Activated naive CD8-positive, alpha-beta T cell treated with anti-CD3 and anti-CD28 coated beads, Interleukin-2, amount 10 ng/mL, durations not matched to agents 7 days and 5 days (primary cell): ENCODE measurements at regions not wholly inside any gene's neighbourhood (a gene's known extent, or its start where the extent isn't known, plus 50 kb on each side); places are given as distances from the start of the nearest gene placed in this dataset.

Source experiments
- ATAC-seq: fragments of 150-1000 bp; cut with Tn5 transposase; one replicate; pipeline ENCODE4 v1.10.0; 2021; ENCODE audit warnings: low read depth, moderate library complexity
- POLR2A ChIA-PET: fragments of 350-600 bp; sonication (Branson Sonifier 250); formaldehyde crosslinking; loops from one replicate; lab custom pipeline; 2021; ENCODE audit warnings: antibody characterized with exemption; lab: Charles Lee
- DNase-seq: peaks from one replicate; pipeline ENCODE4 v3.0.0; 2021
- H3K27ac Mint-ChIP-seq: one replicate; pipeline ENCODE4 v1.8.0; 2022; ENCODE audit warnings: mild to moderate bottlenecking, mixed read lengths
- H3K27me3 Mint-ChIP-seq: one replicate; pipeline ENCODE4 v1.8.0; 2022; ENCODE audit warnings: mild to moderate bottlenecking, moderate library complexity, mixed read lengths
- H3K36me3 Mint-ChIP-seq: one replicate; pipeline ENCODE4 v1.8.0; 2021; ENCODE audit warnings: mild to moderate bottlenecking, mixed read lengths
- H3K4me1 Mint-ChIP-seq: one replicate; pipeline ENCODE4 v1.8.0; 2021; ENCODE audit warnings: mixed read lengths
- H3K4me3 Mint-ChIP-seq: one replicate; pipeline ENCODE4 v1.8.0; 2022; ENCODE audit warnings: mild to moderate bottlenecking, moderate library complexity, mixed read lengths
- H3K9me3 Mint-ChIP-seq: one replicate; pipeline ENCODE4 v1.8.0; 2021; ENCODE audit warnings: mixed read lengths

DNA sequence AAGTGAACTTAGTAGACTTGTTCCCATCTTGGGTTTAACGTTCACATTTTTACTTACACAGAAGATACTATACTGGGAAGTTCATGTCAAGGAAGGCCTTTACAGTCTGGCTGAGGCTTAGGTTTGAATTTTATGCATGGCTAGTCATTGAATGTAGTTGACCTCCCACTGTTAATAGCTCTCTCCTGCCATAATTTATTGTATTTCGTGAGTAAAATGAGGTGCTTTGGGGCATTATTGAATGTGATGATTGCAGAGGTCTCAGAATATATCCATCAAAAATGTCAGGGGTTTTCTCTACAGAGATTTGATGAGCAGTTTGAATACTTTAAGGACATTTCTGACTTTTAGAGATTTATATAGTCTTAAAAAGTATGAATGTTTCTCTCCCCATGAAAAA lies 356.6 kb upstream of the GRM7 start:
- Mint-ChIP-seq H3K4me1 (no peaks in the 10 kb centered on the region), H3K27ac (no peak overlapping the region), H3K4me3 (no peak overlapping the region), H3K9me3 (peaks cover 10% of the 10 kb centered on the region), H3K36me3 (no peaks in the 10 kb centered on the region), H3K27me3 (no peaks in the 10 kb centered on the region)
- DNase-seq (no peak), ATAC-seq (no peak)
- POLR2A ChIA-PET, result no interaction called here

DNA sequence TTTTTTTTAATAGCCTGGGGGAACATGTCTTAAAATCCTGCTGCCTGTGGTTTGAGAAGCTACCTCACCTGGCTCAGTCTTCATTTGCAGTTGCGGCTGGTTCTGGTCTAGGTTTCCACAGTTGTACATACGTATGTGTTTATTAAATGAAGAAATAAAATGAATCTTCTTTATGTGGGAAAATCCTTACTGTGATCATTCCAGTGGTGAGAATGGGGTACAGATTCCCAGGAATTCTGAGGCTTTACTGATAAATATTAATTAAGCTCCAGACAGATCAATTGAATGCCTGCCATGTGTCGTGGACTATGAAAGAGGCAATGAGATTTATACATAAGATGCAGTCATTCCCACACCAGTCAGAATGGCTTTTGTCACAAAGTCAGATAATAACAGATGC lies 356.1 kb upstream of the GRM7 start:
- Mint-ChIP-seq H3K27ac (no peak overlapping the region), H3K4me3 (no peak overlapping the region), H3K9me3 (peaks cover 7% of the 10 kb centered on the region), H3K36me3 (no peaks in the 10 kb centered on the region), H3K27me3 (no peaks in the 10 kb centered on the region), H3K4me1 (no peaks in the 10 kb centered on the region)
- ATAC-seq (no peak), DNase-seq (no peak)
- POLR2A ChIA-PET, result no interaction called here

DNA sequence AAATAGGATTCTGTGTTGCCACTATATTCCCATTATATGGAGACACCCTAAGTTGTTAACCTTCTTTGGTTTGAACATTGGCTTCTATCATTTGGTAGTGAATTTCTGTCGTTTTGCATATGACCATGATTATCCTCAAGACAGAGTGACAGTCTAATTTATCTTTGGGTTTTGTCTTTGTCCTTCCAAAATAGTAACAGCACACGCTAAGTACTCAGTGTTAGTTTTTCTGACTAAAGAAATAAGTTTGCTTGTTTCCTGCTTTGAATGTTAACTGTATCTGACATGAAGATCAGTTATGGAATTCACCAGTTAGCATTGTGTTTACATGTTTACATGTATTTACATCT lies 352.5 kb upstream of the GRM7 start:
- DNase-seq (no peak), ATAC-seq (no peak)
- H3K9me3 Mint-ChIP-seq, result peaks cover 3% of the 10 kb centered on the region
- H3K27me3 Mint-ChIP-seq, result no peaks in the 10 kb centered on the region
- no peaks in the 10 kb centered on the region for H3K36me3 Mint-ChIP-seq
- no peak overlapping the region for H3K27ac Mint-ChIP-seq
- POLR2A ChIA-PET, result no interaction called here
- no peak overlapping the region for H3K4me3 Mint-ChIP-seq
- no peaks in the 10 kb centered on the region for H3K4me1 Mint-ChIP-seq

DNA sequence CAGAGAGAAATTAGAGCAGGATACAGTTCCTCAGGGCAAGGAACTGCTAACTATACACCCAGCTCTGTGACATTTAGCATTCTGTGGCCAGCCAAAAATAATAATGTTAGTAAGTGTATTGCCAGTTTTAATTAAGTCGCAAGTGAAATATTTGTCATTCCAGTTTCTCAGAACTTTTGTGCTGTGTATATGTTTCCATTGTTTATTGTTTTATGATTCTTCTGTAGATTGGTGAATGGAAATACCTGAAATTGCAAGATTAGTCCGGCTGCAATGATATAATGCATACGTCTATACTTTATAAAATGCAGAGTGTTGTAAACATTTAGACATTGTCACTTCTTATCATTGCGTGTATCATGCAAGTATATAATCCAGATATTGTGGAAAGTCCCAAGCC lies 351.3 kb upstream of the GRM7 start:
- Mint-ChIP-seq H3K4me3 (no peak overlapping the region), H3K9me3 (peaks cover 3% of the 10 kb centered on the region), H3K4me1 (no peaks in the 10 kb centered on the region), H3K36me3 (no peaks in the 10 kb centered on the region), H3K27ac (no peak overlapping the region), H3K27me3 (no peaks in the 10 kb centered on the region)
- ATAC-seq, result no peak
- no peak for DNase-seq
- POLR2A ChIA-PET, result no interaction called here

DNA sequence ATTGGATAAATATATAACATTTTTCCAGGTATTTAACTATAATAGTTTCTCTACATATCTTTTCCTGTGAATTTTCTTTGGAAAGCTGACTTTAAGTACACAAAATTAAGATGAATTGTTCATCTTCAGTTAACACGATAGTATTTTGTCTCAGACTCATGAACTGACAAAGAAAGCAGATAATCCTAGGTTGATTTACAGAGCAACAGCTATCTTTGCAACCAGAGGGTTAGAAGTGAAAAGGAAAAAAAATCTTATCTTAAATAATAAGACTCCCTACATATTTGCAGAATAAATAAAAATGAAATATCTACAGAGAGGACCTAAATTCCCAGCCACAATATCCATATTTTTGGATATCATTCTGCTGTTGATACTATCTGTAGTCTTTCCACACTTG lies 350.2 kb upstream of the GRM7 start:
- Mint-ChIP-seq H3K36me3 (no peaks in the 10 kb centered on the region), H3K27me3 (no peaks in the 10 kb centered on the region), H3K4me3 (no peak overlapping the region), H3K4me1 (no peaks in the 10 kb centered on the region), H3K27ac (no peak overlapping the region), H3K9me3 (peaks cover 1% of the 10 kb centered on the region)
- ATAC-seq (no peak), DNase-seq (no peak)
- POLR2A ChIA-PET, result no interaction called here

DNA sequence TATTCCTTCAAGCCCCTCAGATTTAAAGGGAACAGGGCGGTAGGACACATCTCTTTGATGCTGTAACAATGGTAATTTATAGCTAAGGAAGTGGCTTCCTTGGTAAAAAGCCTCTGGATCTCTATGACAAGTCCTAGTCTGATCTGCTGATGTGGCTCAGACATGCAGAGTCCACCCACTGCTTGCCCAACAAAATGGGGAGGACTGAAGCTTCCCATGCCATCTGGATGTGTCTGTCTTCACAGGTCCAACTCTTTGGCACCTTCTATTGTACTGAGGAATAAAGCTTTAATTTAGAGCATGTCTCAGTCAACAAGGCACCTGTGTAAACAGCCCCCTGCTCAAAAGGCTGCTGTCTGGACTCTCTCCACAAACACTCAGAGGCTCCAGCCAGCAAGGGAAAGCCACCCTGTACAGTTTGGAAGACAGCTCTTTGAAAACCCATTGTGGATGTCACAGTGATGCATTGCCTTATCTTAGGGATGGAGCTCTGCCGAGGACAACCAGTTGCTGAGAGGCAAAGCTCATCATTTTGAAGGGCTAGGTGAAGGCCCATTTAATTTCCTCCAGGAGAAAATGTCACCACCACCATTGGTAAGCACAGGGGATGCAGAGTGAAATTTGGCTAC lies 348.6 kb upstream of the GRM7 start:
- peaks cover 3% of the 10 kb centered on the region for H3K9me3 Mint-ChIP-seq
- no peaks in the 10 kb centered on the region for H3K4me1 Mint-ChIP-seq
- POLR2A ChIA-PET, result no interaction called here
- no peaks in the 10 kb centered on the region for H3K27me3 Mint-ChIP-seq
- DNase-seq (no peak), ATAC-seq (no peak)
- no peak overlapping the region for H3K4me3 Mint-ChIP-seq
- H3K27ac Mint-ChIP-seq, result no peak overlapping the region
- H3K36me3 Mint-ChIP-seq, result no peaks in the 10 kb centered on the region

DNA sequence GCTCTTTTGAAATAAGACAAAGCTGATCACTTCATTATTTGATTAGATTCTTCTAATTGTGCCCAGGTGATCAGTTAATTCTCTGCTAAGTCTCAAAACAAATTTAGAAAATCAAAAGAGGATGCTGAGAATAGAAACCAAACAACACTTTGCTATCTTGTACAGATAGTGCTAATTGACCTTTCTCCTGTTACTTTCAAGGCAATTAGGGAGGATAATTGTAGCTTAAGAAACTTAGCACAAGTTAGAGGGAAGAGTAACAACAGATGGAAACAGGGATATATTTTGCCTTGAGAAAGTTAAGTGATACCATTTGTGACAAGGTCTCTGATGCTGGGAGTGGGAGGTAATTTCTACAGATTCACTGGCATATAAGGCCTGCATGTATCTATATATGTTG lies 344.8 kb upstream of the GRM7 start:
- peaks cover 3% of the 10 kb centered on the region for H3K9me3 Mint-ChIP-seq
- no peak overlapping the region for H3K27ac Mint-ChIP-seq
- POLR2A ChIA-PET, result no interaction called here
- H3K27me3 Mint-ChIP-seq, result no peaks in the 10 kb centered on the region
- ATAC-seq, result no peak
- no peaks in the 10 kb centered on the region for H3K4me1 Mint-ChIP-seq
- DNase-seq, result no peak
- no peak overlapping the region for H3K4me3 Mint-ChIP-seq
- no peaks in the 10 kb centered on the region for H3K36me3 Mint-ChIP-seq

DNA sequence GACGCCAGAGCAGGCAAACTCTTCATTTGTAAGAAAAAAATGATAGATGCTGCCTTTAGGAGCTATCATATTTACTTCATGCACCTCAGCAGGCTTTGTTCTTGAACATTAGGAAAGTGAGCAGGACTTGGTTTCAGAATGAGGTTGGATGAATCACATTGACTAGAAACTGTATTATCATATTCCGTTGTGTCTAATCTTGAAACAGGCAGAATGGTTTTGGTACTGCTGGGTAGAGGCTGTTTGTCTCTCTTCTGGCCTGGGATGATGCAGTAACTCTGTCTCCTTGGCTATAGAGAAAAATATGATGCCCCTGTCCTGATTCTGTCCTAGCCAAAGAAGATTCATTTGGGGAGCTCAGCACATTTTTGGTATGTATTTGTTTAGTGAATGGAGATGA lies 344.2 kb upstream of the GRM7 start:
- Mint-ChIP-seq H3K36me3 (no peaks in the 10 kb centered on the region), H3K27ac (no peak overlapping the region), H3K4me3 (no peak overlapping the region), H3K9me3 (peaks cover 3% of the 10 kb centered on the region), H3K27me3 (no peaks in the 10 kb centered on the region), H3K4me1 (no peaks in the 10 kb centered on the region)
- POLR2A ChIA-PET, result no interaction called here
- no peak for DNase-seq
- no peak for ATAC-seq

DNA sequence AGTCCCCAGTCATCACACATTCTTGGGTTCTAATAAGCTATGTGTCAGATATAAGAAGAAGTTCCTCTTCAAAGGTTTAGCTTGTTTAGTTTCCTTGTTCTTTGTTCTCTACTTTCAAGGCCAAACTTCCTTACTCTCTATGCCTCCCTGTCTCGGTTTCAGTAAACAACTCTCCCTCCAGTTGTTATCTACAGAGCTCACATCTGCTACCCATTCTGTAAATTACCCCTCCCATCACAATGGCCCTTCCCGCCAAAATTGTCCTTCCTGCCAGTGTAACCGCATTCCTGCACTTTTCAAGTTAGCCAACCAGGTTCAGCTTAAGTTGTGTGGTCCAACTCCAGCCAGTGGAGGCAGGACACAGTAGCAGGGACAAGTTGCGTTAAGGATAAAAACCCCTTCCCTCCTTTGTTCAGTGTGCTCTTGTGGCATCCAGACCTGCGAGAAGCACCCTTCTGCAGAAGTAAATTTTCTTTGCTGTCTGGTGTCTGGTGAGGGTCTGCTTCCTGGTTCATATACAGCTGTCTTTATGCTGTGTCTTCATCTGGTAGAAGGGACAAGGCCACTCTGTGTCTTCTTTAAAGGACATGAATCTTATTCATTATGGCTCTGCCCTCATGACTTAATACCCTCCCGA lies 342.1 kb upstream of the GRM7 start:
- peaks cover 3% of the 10 kb centered on the region for H3K9me3 Mint-ChIP-seq
- DNase-seq (no peak), ATAC-seq (no peak)
- no peaks in the 10 kb centered on the region for H3K4me1 Mint-ChIP-seq
- H3K36me3 Mint-ChIP-seq, result no peaks in the 10 kb centered on the region
- H3K4me3 Mint-ChIP-seq, result no peak overlapping the region
- H3K27me3 Mint-ChIP-seq, result no peaks in the 10 kb centered on the region
- POLR2A ChIA-PET, result no interaction called here
- H3K27ac Mint-ChIP-seq, result no peak overlapping the region

DNA sequence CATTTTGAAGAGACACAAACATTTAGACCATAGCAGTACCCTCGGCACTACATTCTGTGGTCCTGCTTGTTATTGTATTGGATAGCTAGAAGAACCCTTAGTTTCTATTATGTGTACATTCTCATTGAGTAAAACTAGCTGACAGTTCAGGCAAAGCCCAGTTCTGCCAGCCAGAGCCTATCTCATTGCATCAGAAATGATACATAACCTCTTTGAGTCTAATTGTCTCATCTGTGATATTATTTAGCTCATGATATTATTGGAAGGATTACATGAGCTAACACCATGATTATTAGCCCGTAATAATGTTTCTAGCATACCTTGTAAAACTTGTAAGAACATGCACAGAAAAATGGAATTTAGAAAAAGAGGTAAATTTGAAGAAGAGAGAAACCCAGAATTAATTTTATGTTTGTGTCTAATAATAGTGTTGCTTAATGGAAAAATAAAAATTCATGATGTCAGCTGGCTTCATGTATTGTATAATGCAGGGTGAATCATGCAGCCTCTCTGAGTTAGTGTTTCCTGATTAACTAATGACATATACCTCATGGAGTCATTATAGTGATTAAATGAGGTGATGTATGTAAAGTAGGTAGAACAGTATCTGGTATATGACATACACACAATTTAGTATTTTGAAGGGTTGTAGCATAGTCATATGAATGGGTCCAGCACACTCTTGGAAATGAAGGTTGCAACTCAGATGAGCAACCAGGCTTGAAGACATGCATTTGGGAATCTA lies 339.4 kb upstream of the GRM7 start:
- H3K36me3 Mint-ChIP-seq, result no peaks in the 10 kb centered on the region
- POLR2A ChIA-PET, result no interaction called here
- H3K27ac Mint-ChIP-seq, result no peak overlapping the region
- H3K27me3 Mint-ChIP-seq, result no peaks in the 10 kb centered on the region
- H3K9me3 Mint-ChIP-seq, result peaks cover 1% of the 10 kb centered on the region
- ATAC-seq (no peak), DNase-seq (no peak)
- H3K4me1 Mint-ChIP-seq, result no peaks in the 10 kb centered on the region
- H3K4me3 Mint-ChIP-seq, result no peak overlapping the region

DNA sequence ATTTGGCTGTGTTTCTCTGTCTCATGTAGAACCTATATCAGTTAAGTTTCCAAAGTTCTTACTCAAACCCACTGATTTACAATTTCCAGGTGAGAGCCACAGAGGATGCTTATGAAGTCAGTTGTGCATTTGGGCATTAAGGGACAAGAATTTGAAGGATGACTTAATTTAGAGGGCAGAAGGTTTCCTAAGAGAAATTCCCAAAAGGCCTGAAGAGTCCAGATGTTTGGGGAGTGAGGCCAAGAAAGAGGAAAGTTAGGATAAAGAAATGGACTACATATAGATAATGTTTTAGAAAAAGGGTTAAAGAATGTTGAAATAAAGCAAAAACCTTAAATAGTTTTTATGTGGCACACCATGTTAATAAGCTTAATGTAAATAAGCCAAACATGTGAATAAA lies 338.7 kb upstream of the GRM7 start:
- H3K27ac Mint-ChIP-seq, result no peak overlapping the region
- no peaks in the 10 kb centered on the region for H3K36me3 Mint-ChIP-seq
- no peak for DNase-seq
- POLR2A ChIA-PET, result no interaction called here
- H3K4me1 Mint-ChIP-seq, result no peaks in the 10 kb centered on the region
- no peak for ATAC-seq
- H3K9me3 Mint-ChIP-seq, result peaks cover 1% of the 10 kb centered on the region
- no peaks in the 10 kb centered on the region for H3K27me3 Mint-ChIP-seq
- no peak overlapping the region for H3K4me3 Mint-ChIP-seq

DNA sequence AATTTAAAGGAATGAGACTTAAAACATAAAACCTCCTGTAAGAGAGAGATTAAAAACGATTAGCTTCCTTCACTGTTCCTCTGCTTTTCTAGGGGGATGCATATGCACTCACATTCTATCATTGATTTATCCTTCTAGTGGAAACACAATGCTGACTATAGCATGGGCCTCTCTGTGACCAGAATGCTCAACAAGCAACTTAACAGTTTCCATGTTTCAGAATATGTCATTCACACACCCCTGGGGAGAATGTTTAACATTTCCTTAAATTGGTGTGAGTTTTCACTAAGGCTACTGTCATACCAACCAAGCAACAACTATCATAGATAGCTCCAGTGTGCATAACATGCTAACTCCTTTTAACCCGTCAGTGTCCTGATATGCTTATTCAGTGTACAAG lies 337.9 kb upstream of the GRM7 start:
- Mint-ChIP-seq H3K9me3 (peaks cover 1% of the 10 kb centered on the region), H3K4me3 (no peak overlapping the region), H3K36me3 (no peaks in the 10 kb centered on the region), H3K27ac (no peak overlapping the region), H3K4me1 (no peaks in the 10 kb centered on the region), H3K27me3 (no peaks in the 10 kb centered on the region)
- ATAC-seq, result no peak
- POLR2A ChIA-PET, result no interaction called here
- DNase-seq, result no peak

DNA sequence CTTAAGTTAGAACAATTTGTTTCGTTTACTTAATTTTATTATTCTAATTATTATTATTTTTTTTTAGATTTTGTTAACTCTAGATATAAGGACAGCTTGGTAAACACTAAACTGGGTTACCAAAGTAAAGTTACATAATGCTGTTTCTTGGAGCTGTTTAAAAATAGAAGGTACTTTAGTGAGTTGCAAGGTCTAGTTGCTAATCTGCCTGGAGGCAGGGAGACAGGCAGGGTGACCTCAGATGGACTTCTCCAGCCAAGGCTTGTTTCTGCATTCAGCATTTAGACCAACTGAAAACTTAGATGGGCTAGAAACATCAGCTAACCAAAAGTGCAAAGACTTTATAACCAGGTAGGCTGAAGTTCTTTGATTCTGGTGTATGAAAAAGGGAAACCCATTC lies 336.4 kb upstream of the GRM7 start:
- no peak overlapping the region for H3K27ac Mint-ChIP-seq
- H3K36me3 Mint-ChIP-seq, result no peaks in the 10 kb centered on the region
- ATAC-seq (no peak), DNase-seq (no peak)
- H3K4me3 Mint-ChIP-seq, result no peak overlapping the region
- no peaks in the 10 kb centered on the region for H3K27me3 Mint-ChIP-seq
- POLR2A ChIA-PET, result no interaction called here
- peaks cover under 1% of the 10 kb centered on the region for H3K9me3 Mint-ChIP-seq
- no peaks in the 10 kb centered on the region for H3K4me1 Mint-ChIP-seq

DNA sequence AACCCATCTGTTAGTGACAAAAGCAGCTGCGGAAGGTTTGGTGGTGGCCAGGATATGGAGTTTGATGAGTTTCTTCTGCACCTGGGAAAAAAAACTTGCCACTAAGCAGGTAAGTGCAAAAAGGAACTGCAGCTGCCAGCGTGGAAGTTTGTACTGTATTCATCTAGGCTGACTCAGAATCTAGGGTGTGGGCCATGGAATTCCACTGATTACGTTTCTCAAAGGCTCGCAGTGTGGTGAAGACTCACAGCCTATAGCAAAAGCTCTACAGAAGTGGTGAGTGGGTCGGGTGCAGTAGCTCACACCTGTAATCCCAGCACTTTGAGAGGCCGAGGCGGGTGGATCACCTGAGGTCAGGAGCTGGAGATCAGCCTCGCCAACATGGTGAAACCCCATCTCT lies 334.6 kb upstream of the GRM7 start:
- ATAC-seq (no peak), DNase-seq (no peak)
- H3K27me3 Mint-ChIP-seq, result no peaks in the 10 kb centered on the region
- POLR2A ChIA-PET, result no interaction called here
- no peak overlapping the region for H3K4me3 Mint-ChIP-seq
- H3K36me3 Mint-ChIP-seq, result no peaks in the 10 kb centered on the region
- H3K27ac Mint-ChIP-seq, result no peak overlapping the region
- no peaks in the 10 kb centered on the region for H3K9me3 Mint-ChIP-seq
- no peaks in the 10 kb centered on the region for H3K4me1 Mint-ChIP-seq
